GM18498 (cell line): ENCODE measurements at regions not wholly inside any gene's neighbourhood (a gene's known extent, or its start where the extent isn't known, plus 50 kb on each side); places are given as distances from the start of the nearest gene placed in this dataset.

ENCODE experiments used
- ATAC-seq: cut with Tn5 transposase; IDR thresholded peaks from one replicate; pipeline ENCODE4 v1.9.1; 2021; ENCODE audit warnings: mild to moderate bottlenecking, moderate library complexity; ENCODE audit not compliant: unreplicated experiment

- no peak for ATAC-seq
These were observed 266.9 kb downstream of the PTPRU start for GRCh38 chr1:29502911-29503840.

- ATAC-seq: no peak
These were observed 266.0 kb downstream of the PTPRU start for GRCh38 chr1:29502225-29502910.

- ATAC-seq: no peak
These were observed 265.1 kb downstream of the PTPRU start for GRCh38 chr1:29501227-29501976.

- ATAC-seq: no peak
These were observed 264.3 kb downstream of the PTPRU start for GRCh38 chr1:29500651-29501050.

- no peak for ATAC-seq
These were observed 263.7 kb downstream of the PTPRU start for GRCh38 chr1:29500041-29500440.

GRCh38 chr1:29499104-29499650 lies 262.9 kb downstream of the PTPRU start:
- no peak for ATAC-seq

GRCh38 chr1:29498126-29499103 lies 262.1 kb downstream of the PTPRU start:
- no peak for ATAC-seq

DNA sequence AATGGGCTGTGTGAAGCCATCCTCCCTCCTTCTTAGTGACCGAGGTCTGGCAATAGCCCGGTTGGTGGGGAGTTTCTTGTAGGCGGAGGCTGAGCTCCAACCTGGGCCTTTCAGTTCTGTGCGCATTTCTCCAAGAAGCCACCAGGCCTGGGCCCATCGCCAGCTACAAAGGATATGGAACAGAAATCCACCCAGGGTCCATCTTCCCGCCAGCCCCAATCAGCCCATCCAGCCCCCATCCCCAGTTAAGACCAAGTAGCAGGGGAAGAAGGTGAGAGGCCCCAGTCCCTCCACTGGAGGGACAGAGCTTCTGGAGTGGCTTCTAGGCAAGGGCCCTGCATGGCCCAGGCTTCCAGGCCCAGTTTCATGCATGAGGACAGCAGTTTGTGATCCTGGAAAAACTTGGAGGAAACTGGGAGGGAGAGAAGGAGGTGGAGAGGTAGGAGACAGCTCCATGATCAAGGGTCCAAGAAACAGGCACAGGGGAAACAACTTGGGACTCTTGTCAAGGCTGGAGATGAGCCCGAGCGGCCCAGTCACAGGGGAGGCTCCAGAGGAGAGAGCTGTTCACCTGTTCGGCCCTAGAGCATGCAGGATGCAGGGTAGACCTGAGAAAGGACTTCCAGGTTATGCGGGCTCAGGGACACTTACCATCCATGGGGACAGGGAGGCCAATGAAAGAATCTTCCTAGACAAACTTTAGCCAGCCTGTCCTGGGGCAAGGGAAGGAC lies 261.2 kb downstream of the PTPRU start:
- ATAC-seq: no peak

GRCh38 chr1:29496701-29497100 lies 260.4 kb downstream of the PTPRU start:
- no peak for ATAC-seq

DNA sequence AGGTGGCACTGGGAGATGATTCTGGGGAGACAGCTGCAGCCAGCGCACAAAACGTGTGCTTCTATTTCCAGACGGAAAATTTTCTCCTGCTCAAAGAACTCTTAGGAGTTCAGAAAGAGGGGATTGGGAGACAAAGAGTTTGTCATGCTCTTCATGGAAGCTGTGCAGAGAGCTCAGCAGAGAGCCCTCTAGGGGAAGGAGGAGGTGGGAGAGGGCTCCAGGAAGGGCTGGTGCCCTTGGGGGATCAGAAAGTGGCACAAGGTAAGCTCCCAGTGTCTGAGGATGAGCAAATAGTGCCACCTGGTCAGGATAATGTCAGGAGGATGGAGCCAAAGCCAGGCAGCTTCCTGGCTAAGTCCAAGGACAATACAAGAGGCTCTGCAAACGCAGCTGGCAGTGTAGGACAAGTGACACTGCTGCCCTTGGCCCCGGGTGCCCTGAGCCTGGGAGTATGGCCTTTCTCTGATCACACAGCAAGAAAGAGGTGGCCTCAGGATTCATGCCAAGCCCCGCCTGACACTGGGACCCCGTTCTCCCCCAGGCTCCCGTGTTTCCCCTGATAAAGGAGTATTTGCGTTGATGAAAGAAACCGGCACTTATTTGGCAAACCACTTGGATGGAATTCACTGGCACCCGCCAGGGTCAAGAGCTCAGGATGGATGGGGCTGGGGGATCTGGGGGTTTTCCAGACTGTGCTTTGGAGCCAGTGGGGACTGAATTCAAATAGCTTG lies 254.0 kb downstream of the PTPRU start:
- no peak for ATAC-seq

- no peak for ATAC-seq
These were observed 253.1 kb downstream of the PTPRU start for GRCh38 chr1:29489471-29489870.

DNA sequence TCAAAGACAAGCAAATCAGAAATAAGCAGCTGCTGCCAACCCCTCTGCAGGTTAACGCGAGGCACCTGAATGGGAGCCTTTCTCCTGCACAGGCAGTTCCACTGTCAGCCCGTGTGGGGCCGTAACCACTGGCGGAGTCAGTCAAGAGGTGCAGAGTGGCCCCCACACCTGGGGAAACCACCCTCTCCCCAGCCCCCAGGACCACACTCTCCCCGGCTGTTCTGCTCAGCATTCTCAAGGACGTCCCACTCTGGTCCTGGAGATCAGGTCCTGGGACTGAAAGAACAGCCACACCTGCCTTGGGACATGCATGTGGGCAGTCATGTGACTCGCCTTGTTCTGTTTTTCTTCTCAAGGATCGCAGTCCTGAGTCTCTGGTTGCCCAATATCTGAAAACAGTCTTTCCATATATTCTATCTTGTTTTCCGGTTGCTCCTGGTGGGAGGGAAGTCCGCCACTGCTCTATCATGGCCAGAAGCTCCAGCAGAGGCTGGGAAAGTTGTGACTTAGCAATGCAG lies 252.5 kb downstream of the PTPRU start:
- ATAC-seq: no peak

DNA sequence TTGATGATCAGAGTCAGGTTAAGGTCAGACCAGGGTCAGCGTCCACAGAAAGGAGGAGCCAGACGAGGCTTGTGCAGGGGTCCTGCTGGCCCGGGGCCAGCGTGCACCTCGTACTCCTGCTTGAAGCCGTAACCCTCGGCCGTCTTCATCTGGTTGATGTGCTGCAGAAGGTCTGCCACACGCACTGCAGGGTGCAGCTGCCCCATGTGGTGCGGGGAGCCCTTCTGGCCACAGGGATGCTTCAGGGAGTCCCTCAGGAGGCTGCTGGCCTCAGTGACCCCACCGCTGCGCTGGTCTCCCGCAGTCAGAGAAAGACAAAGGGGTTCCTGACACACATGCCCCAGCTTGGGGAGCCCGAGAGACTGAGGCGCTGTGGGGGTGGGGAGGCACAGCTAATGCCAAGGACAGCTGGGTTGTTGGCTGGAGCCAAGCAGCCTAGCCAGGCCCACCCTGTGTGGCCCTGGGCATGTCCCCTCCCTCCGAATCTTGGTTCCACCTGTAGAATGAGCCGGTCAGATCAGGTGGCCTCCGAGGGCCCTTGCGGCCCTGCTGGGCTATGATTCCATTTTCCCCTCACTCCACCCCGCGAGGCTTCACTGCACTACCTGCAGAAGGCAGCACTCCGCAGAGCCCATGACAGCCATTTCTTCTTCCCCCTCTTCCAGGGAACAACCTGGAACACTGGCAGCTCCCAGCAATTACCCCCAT lies 251.9 kb downstream of the PTPRU start:
- ATAC-seq: no peak

DNA sequence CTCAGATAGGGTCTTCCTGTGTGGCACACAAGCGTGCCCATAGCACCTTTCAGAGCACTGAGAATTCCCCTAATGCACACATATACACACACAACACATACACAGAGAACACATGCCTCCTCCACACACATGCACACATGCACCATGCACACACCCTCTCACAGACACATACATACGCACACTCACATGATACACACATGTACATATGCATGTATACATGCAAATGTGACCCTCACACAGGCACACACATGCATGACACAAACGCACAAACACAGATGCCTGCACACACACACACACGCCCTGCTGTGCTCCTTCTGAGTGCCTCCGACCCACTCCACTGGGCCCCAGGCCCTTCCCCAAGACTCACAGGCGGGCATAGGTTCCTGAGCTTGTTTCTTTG lies 251.0 kb downstream of the PTPRU start:
- no peak for ATAC-seq

DNA sequence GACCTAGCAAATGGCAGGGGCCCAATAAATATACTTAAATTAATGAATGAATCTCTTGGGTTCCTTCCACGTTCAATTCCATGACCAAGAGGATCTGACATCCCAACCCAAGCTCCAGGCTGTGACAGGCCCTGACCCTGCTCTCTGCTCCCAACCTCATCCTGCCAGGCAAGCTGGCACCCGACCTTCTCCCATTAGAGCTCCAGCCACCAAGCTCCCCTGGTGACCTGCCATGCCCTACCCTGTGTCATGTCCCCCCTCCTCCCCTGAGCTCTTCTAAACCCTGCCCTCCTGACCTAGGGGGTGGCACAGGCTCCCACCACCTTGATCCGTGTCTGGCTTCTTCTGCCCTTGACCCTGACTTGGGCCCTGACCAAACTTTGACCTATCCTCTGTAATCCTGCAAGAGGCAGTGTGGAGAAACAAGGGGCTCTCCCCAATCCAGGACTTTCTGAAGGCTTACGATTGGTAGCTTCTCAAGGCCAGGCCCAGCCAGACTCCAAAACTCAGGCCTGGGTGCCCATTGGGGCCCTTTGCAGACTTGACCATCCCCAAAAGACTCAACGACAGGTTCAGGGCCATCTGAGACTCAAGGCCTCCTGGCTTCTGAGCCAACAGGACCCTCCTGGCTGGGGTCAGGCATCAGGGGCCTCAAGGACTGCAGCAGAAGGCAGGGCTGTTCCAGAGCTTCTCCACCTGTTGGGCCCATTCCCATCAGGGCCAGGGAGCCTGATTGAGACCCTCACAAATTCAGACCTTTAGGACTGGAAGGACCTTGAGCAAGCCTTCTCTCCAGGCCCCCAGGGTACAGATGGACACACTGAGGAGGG lies 249.0 kb downstream of the PTPRU start:
- no peak for ATAC-seq

DNA sequence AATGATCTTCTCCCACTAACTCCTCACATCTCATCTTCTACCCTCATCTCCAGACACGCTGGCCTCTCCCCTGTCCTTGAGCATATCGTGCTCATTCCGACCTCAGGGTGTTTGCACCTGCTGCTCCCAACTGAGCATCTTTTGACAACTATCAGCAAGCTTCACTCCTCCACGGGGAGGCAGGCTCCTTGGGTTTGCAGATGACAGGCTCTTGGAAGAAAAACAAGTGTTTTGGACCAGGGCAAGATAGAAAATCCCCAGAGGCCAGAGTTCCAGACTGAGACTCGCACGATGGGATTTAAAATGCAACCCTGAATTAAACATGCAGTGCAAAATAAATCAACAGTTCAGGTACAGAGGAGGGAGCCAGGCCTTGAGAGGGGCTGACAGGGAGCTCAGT lies 246.7 kb downstream of the PTPRU start:
- ATAC-seq: no peak

GRCh38 chr1:29482064-29482463 lies 245.7 kb downstream of the PTPRU start:
- no peak for ATAC-seq
